ENCODE measurements at regions not wholly inside any gene's neighbourhood (a gene's known extent, or its start where the extent isn't known, plus 50 kb on each side); places are given as distances from the start of the nearest gene placed in this dataset.

DNA sequence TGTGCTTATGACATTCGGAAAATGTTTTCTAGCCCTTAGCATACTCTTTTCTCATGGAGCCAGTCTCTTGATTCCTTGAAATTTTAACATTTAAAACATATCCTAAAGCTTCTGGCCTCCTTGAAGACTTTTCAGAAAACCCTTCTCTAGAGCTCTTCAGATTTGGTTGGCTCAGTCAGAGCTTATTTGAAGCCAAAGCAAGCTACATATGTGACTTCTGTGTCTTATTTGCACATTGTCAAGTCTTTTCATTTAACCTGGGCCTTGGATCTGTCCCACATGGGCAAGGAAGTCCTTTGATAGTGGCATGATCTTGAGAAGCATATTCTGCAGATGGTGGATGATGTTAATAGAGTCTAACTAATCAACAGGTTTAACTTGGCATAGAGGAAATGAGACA lies 116.5 kb downstream of the LACC1 start:
- TF ChIP-seq, protein P1, sequence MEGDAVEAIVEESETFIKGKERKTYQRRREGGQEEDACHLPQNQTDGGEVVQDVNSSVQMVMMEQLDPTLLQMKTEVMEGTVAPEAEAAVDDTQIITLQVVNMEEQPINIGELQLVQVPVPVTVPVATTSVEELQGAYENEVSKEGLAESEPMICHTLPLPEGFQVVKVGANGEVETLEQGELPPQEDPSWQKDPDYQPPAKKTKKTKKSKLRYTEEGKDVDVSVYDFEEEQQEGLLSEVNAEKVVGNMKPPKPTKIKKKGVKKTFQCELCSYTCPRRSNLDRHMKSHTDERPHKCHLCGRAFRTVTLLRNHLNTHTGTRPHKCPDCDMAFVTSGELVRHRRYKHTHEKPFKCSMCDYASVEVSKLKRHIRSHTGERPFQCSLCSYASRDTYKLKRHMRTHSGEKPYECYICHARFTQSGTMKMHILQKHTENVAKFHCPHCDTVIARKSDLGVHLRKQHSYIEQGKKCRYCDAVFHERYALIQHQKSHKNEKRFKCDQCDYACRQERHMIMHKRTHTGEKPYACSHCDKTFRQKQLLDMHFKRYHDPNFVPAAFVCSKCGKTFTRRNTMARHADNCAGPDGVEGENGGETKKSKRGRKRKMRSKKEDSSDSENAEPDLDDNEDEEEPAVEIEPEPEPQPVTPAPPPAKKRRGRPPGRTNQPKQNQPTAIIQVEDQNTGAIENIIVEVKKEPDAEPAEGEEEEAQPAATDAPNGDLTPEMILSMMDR (IDR thresholded peaks at IDR 0.05), result no peak
- Histone ChIP-seq H3K27ac (no peak overlapping the region), H3K4me3 (no peak overlapping the region)
- no peak for DNase-seq (ENCODE audit: low spot score)

DNA sequence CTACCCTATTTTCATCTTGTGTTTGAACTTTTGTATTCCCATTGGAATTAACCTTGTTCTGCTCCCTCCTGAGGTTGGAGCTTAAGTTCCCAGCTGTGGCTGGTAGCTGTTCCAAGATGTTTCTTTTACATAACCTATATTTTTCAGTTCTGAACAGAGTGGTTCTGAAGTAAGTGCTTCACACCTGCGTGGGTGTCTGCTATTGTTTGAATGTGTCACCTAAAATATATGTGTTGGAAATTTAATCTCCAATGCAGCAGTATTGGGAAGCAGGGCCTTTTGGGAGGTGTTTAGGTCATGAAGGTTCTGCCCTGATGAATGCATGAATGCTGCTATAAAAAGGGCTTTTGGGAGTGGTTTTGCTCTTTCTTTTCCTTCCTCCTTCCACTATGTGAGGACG lies 123.8 kb downstream of the LACC1 start:
- TF ChIP-seq, protein P1 (IDR thresholded peaks at IDR 0.05), result no peak
- H3K27ac ChIP-seq, result no peak overlapping the region
- no peak for DNase-seq (ENCODE audit: low spot score)
- H3K4me3 ChIP-seq, result no peak overlapping the region

DNA sequence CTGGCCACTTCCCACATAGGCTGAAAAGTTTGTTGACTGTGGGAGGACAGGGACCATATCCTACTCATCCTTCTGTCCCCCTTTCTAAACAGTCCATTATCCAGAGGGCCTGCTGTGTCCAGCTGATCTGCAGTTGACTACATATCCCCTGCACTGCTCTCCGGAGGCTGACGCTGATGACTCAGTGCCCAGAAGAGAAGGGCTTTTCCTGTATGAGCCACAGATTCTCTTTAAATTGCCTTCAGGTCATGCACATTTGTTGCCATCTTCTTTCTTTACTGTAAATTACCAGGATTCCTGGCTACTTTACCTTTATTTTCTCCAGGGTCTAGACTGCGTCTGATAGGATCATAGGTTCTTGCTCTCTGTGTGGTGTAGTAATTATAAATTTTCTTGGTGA lies 125.2 kb downstream of the LACC1 start:
- Histone ChIP-seq H3K27ac (no peak overlapping the region), H3K4me3 (no peak overlapping the region)
- DNase-seq (ENCODE audit: low spot score), result no peak
- TF ChIP-seq, protein P1 (IDR thresholded peaks at IDR 0.05), result no peak

DNA sequence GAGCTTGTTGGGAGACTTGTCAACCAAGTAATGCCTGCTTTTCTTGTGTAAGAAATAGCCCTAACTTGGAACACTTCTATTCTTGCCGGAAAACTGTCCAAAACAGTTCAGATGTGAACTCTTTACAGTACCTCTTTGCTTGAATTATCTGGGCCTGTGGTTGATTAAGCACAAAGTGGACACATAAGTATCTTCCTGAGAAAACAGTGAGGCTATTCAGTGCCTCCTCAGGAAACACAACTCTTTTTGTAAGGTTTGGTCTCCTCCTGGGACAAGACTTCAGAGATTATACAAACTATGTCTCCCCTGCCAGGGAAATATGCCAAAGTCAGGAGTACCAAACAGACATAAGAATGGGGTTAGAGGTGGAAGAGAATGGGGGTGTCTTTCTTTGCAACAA lies 127.7 kb downstream of the LACC1 start:
- TF ChIP-seq, protein P1 (IDR thresholded peaks at IDR 0.05), result no peak
- Histone ChIP-seq H3K4me3 (no peak overlapping the region), H3K27ac (no peak overlapping the region)
- no peak for DNase-seq (ENCODE audit: low spot score)

DNA sequence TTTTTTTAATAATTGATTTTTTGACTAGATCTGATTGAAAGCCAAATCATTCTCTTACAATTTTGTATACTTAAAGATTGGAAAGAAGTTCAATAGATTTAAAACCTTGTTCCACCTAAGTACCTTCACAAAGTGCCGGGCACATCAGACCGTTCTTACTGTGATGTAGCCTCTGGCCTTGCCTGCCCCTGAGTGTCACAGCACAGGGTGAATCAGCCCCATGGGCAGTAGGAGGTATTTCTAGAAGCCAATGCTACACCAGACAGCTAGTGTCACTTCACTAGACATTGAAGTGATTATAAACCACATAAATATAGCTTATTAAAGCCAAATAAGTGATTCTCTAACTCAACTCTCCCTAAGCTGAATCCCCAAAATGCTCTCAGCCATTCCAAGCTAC lies 131.3 kb downstream of the LACC1 start:
- TF ChIP-seq, protein P1 (IDR thresholded peaks at IDR 0.05), result no peak
- H3K27ac ChIP-seq, result no peak overlapping the region
- DNase-seq (ENCODE audit: low spot score), result no peak
- no peak overlapping the region for H3K4me3 ChIP-seq

DNA sequence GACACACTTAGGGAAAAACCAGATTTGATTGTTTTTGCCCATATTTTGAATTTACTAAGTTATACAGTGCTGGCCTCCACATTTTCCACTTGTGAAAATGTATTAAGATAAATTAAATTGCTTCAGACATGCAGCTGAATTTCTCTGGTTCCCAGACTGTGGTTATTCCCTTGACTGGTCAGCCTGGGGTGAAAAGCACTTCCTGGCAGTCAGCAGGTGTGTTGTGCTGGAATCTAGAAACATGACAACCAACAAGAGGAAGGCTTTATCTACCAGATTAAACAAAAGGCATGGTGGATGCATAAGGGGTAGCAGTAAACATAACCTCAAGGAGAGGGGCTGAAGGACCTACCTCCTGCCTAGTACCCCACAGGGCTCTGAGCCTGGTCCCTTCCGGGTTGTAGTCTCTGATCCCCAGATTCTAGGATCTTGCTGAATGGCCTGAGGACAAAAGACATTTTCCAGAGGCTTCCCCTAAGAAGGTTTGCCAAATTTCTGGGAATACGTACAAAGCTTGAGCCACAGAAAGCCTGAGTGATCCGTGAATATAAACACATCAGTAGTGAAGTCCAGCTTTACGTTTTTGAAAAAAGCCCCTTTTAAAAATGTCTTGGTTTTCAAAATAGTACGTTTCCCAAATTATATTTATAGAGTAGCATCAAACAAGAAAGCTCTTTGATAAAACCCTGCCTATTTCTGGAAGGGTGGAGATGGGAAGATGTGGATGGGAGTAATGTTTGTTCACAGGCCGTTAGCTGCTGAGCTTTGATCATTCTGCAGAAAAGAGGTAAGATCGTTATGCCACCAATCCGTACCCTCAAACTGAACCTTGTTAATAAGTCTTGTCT lies 133.4 kb downstream of the LACC1 start:
- TF ChIP-seq, protein P1 (IDR thresholded peaks at IDR 0.05), result no peak
- Histone ChIP-seq H3K4me3 (no peak overlapping the region), H3K27ac (peak overlapping the region in 1 of 2 donors; percentile 33)
- DNase-seq (ENCODE audit: low spot score), result no peak

DNA sequence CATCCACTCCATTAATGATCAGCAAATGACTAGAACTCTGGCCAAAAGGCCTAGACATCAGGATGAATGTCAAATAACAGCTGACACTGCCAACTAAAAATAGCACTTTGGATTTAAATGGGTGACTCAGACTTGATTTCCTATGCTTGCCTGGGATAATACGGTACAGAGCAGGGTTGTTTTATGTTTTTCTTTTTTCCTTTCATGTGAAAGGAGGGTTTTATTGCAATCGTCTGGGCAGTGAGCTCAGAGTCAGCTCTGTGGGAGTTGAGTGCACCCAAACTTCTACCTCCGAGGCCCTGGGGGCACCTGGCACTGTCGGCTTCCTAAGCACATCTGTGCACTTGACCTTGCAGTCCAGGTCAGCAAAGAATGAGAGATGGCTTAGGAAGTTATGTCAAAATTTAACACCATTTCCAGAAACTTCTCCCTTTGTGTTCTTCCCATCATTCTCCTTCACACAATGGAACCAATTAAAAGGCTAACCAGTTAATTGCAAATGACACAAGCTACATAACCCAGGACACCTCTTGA lies 134.1 kb downstream of the LACC1 start:
- TF ChIP-seq, protein P1 (IDR thresholded peaks at IDR 0.05), result no peak
- Histone ChIP-seq H3K27ac (peak overlapping the region; percentile 33 to 42), H3K4me3 (no peak overlapping the region)
- no peak for DNase-seq (ENCODE audit: low spot score)
